Fibroblast of villous mesenchyme (primary cell): ENCODE measurements at regions not wholly inside any gene's neighbourhood (a gene's known extent, or its start where the extent isn't known, plus 50 kb on each side); places are given as distances from the start of the nearest gene placed in this dataset.

Experiments used
- DNase-seq: peaks from one replicate; pipeline ENCODE4 v3.0.0-alpha.2; 2010; ENCODE audit warnings: low read depth
- H3K4me3 ChIP-seq: 2 replicates; pipeline ENCODE4 v1.5.1; 2011; ENCODE audit warnings: low read depth, mild to moderate bottlenecking, low read length
- TF ChIP-seq, protein P1 (sequence below): IDR thresholded peaks from 2 replicates; pipeline ENCODE4 v1.5.1; 2012; ENCODE audit warnings: low read depth, mild to moderate bottlenecking, low read length; ENCODE audit not compliant: insufficient read depth

DNA sequence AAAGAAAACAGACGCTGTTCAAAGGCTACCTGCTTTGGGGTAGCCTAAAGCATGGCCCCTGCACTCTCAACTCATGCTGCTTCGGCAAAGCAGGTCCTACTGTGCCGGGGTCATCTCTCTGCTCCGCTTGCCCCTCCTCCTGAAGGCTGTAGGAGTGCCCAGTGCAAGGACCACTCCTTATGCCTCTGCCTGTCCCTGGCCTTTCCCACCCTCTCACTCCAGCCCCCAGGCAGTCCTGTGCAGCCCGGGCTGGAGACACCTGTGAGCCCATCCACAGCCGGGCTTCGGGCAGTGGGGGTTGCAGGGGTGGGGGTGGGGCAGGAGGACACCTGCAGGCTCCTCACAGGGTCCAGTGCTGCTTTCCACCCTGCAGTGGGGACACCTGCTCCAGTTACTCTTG lies 69.1 kb downstream of the ACKR3 start:
- no peak overlapping the region for H3K4me3 ChIP-seq
- TF ChIP-seq, protein P1, sequence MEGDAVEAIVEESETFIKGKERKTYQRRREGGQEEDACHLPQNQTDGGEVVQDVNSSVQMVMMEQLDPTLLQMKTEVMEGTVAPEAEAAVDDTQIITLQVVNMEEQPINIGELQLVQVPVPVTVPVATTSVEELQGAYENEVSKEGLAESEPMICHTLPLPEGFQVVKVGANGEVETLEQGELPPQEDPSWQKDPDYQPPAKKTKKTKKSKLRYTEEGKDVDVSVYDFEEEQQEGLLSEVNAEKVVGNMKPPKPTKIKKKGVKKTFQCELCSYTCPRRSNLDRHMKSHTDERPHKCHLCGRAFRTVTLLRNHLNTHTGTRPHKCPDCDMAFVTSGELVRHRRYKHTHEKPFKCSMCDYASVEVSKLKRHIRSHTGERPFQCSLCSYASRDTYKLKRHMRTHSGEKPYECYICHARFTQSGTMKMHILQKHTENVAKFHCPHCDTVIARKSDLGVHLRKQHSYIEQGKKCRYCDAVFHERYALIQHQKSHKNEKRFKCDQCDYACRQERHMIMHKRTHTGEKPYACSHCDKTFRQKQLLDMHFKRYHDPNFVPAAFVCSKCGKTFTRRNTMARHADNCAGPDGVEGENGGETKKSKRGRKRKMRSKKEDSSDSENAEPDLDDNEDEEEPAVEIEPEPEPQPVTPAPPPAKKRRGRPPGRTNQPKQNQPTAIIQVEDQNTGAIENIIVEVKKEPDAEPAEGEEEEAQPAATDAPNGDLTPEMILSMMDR, result no peak
- DNase-seq, result no peak

DNA sequence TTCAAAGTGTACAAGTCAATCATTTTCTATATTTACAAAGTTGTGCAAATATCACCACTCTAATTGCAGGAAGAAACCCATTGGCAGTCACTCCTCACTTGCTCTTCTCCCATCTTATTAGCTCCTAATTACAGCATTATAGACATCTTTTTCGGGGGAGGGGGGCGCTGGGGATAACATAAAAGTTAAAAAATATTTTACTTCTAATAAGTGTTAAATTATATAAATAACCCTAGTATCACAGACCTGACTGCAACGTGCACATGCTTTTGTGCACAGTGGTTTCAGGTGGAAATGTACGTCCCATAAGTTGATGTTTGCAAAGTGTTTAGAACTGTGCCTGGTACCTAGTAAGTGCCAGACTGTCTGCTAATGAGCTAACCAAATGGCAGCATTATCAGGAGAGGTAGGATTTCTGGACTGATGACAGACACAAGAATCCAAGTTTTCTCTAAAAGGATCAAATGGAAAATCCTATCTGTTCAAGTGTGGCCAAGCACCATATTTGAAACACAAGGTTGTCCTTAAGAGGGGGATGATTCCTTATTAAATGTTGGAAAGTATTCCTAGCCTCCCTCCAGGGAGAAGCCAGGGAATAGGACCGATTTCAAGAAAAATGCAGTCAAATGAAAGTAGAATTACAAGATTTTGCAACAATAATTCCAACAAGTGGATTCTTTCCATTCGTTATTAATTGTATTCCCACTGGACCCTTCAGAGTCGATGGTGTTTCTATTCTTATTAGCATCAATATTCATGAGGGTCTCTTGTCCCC lies 70.0 kb downstream of the ACKR3 start:
- no peak overlapping the region for H3K4me3 ChIP-seq
- TF ChIP-seq, protein P1, result no peak
- DNase-seq, result no peak

GRCh38 chr2:236641051-236641726 lies 71.6 kb downstream of the ACKR3 start:
- no peak overlapping the region for H3K4me3 ChIP-seq
- TF ChIP-seq, protein P1, result no peak
- DNase-seq, result no peak

GRCh38 chr2:236642125-236642524 lies 72.5 kb downstream of the ACKR3 start:
- no peak overlapping the region for H3K4me3 ChIP-seq
- no peak for DNase-seq
- TF ChIP-seq, protein P1, result no peak

- TF ChIP-seq, protein P1, result no peak
- H3K4me3 ChIP-seq, result peak overlapping the region; percentile 21
- peak; percentile 98 for DNase-seq
Measured at GRCh38 chr2:236642584-236643291, 73.1 kb downstream of the ACKR3 start.

DNA sequence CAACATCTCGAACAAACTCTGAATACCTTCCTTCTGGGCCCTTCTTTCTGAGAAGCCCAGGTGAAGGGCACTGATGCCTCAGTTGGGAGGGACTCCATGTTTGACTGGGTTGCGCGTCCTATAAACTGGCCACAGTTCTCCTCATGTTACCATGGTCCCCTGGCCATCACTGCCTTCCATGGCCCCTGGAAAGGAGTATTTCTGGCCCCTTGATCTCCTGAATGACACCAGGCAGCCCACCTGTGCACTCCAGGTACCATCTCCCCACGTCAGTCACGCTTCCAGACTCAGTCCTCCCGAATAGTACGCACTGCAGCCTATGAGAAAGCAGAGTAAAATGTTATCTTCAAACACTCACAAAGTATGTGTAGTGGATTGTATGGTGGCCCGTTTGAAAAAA lies 73.9 kb downstream of the ACKR3 start:
- H3K4me3 ChIP-seq, result no peak overlapping the region
- DNase-seq, result no peak
- TF ChIP-seq, protein P1, result no peak
